Astrocyte of the spinal cord (primary cell): ENCODE measurements at regions not wholly inside any gene's neighbourhood (a gene's known extent, or its start where the extent isn't known, plus 50 kb on each side); places are given as distances from the start of the nearest gene placed in this dataset.

Experiments used
- DNase-seq: peaks from one replicate; pipeline ENCODE4 v3.0.0; 2011; ENCODE audit warnings: low read depth, low spot score
- H3K4me3 ChIP-seq: 2 replicates; pipeline ENCODE4 v1.5.1; 2011; ENCODE audit warnings: low read depth, mild to moderate bottlenecking, low read length, moderate library complexity
- CTCF ChIP-seq: IDR thresholded peaks from 2 replicates; pipeline ENCODE4 v1.5.1; 2012; ENCODE audit warnings: low read depth, mild to moderate bottlenecking, low read length, inconsistent platforms
- in situ Hi-C: cut with HindIII; loops from 2 replicates; pipeline ENCODE4 v1.10.0; 2017; ENCODE audit warnings: low sequenced_read_pairs

GRCh38 chr6:156337801-156338200 lies 439.4 kb upstream of the ARID1B start:
- no peak for TF ChIP-seq CTCF
- no peak overlapping the region for H3K4me3 ChIP-seq
- no peak for DNase-seq
- in situ Hi-C loops, result no loop called here

GRCh38 chr6:156336733-156337132 lies 440.4 kb upstream of the ARID1B start:
- DNase-seq, result no peak
- H3K4me3 ChIP-seq, result no peak overlapping the region
- in situ Hi-C loops, result no loop called here
- TF ChIP-seq CTCF, result no peak

- DNase-seq, result no peak
- TF ChIP-seq CTCF, result no peak
- in situ Hi-C loops, result no loop called here
- H3K4me3 ChIP-seq, result no peak overlapping the region
Observed at GRCh38 chr6:156336089-156336488, 441.1 kb upstream of the ARID1B start.

DNA sequence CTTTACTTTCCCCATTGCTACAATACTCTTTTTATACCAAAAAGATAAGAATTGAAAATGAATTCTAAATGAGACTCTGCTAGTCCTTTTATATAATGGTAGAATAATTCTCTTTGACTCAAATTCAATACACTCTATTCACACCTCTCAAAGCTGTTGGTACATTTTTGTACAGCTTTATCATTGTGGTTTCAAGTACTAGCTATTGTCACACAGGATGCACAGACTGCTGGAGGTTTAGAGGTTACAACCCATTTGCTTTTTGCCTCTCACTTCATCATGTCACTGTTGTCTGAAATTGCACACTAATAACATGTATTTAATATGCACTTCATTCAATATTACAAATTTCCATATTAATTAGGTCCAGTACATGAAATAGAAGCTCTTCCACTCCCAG lies 442.2 kb upstream of the ARID1B start:
- no peak for DNase-seq
- in situ Hi-C loops, result no loop called here
- TF ChIP-seq CTCF, result no peak
- no peak overlapping the region for H3K4me3 ChIP-seq

DNA sequence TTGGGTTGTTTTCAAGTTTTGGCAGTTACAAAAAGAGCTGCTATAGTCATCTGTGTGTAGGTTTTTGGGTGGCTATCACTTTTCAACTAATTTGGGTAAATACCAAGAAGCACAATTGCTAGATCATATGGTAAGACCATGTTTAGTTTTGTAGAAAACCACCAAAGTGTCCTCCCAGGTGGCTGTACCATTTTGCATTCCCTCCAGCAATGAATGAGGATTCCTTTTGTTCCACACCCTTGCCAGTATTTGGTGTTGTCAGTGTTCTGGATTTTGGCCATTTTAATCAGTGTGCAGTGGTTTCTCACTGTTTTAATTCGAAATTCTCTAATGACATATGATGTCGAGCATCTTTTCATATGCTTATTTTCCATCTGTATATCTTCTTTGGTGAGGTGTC lies 457.5 kb upstream of the ARID1B start:
- in situ Hi-C loops, result no loop called here
- DNase-seq, result no peak
- H3K4me3 ChIP-seq, result no peak overlapping the region
- TF ChIP-seq CTCF, result no peak

DNA sequence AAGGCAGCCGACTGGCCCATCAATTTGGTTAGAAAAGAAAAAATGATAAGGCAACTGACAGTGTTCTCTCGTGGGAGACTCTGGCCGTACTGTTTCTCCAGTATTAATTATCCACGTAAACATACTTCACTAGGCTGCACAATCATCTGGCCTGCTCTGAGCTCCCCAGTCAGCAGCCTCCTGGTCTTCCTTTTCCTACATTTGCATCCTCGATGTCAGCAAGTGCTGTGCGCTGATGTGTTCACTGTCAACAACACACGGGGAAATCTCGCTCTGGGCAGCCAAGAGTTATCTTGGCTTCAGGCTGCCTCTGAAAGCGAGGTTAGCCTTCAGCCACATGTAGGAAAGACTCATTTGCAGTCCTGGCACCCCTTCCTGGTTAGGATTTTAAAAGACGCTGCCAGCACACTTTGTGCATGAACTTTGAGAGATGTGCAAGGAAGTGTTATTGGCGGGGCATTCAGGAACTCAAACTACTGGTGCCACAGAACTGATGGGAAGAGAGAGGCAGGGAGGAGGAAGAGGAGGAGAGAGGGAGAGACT lies 460.5 kb upstream of the ARID1B start:
- no peak for TF ChIP-seq CTCF
- no peak overlapping the region for H3K4me3 ChIP-seq
- no peak for DNase-seq
- in situ Hi-C loops, result no loop called here

DNA sequence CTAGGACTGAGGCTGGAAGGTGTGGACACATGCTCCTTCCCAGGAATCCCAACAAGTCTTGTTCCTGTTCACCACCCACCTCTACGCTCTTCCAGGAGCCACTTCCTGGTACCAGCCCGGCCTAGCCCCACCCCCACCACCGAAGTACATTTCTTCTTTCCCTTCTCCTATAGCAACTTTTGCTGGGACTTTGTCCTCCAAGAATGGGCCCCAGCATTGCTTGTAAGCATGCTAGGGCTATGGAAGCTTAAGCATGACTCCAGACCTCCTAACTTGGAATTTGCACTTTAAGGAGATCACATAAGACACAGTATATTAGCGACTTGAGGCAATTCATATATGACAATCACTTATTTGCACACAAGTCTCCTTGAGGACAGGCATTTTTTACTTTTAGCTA lies 462.0 kb upstream of the ARID1B start:
- DNase-seq, result no peak
- in situ Hi-C loops, result no loop called here
- H3K4me3 ChIP-seq, result no peak overlapping the region
- TF ChIP-seq CTCF, result no peak
